ENCODE measurements at regions not wholly inside any gene's neighbourhood (a gene's known extent, or its start where the extent isn't known, plus 50 kb on each side); places are given as distances from the start of the nearest gene placed in this dataset.
A peak's percentile ranks its signal among the peaks of the same experiment; 100 is the strongest.
"Not testable (repeated sequence)": the region's sequence is repeated elsewhere in the genome, so short reads cannot be mapped to it uniquely, and the experiment has no call there.

DNA sequence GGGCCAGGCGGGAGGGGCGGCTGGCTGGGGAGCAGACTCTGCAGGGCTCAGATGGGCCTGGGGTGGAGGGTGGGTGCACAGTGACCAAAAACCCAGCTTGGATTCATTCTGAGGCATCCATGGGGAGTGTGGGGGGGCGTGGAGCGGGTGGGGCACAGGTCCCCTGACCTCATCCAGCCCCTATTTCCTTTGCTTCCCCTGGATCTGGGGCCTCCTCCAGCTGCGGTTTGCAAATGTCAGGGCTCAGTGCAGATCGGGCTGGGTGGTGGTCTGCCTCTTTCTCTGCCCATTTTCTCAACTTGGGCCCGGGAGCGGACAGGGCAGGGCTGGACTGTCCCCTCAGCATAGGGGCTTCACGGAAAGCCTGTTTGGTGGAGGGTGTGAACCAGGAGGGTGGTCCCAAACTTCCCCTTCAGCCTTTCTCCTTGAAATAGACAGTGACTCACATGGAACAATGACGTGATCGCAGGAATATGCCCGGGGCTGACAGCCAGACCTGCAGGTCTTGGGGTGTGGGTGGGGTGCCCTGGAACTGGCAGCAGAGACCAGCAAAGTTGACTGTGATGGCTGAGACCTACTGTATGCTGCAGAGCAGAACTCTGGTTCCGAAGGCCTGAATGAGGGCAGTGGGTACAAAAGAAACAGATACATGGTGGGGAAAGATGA, 72.9 kb upstream of the PODXL start:
- DNase-seq: no peak

GRCh38 chr7:131628634-131629033, 72.2 kb upstream of the PODXL start:
- no peak for DNase-seq

DNA sequence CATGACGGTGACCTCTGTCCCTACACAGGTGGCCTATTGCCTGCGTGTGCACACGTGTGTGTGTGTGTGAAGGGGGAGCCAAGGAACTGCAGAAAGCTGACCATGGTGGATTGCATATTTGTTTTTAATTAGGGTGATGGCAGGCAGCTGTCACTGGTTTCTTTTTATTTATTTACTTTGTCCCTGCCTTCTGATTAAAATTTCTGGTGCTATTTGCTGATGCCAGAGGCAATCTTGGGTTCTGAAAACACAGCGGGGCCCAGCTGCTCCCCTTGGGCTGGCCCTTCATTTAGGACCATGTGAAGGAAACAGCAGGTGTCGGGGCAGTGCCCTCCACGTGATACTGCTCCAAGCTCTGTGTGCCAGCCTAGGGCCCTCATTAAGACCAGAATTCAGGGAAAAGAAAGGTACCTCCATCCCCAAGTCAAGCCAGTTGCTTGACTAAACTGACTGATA, 71.3 kb upstream of the PODXL start:
- DNase-seq: no peak

- no peak for DNase-seq
Measured at GRCh38 chr7:131626643-131627042, 70.2 kb upstream of the PODXL start.

GRCh38 chr7:131625817-131626372, 69.5 kb upstream of the PODXL start:
- DNase-seq: peak; percentile 47

DNA sequence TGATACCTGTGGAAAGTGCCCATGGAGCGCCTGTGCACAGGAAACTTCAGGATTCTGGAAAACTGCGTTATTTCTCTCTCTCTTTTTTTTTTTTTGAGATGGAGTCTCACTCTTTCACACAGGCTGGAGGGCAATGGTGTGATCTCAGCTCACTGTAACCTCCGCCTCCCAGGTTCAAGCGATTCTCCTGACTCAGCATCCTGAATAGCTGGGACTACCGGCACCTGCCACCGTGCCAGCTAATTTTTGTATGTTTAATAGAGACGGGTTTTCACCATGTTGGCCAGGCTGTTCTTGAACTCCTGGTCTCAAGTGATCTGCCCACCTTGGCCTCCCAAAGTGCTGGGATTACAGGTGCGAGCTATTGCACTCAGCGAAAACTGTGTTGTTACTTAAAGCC, 68.9 kb upstream of the PODXL start:
- DNase-seq: not testable (repeated sequence)

DNA sequence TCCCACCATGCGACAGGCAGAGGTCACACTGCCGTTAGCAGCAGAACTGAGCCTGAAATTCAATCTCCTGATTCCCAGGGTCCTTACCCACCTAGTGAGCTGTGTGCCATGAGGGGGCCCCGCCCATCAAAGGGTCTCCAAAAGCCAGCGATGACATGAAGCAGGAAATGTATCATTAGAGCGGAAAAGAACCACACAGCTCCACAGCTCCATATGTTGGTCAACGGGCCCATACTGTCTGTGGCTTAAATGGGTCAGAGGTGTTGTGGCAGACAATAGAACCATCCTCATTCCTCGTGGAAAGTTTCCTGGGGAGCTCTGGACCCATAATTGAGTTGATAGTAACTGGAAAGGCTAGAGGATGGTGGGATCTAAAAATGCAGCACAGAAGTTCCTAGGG, 68.1 kb upstream of the PODXL start:
- no peak for DNase-seq

GRCh38 chr7:131623154-131623553, 66.7 kb upstream of the PODXL start:
- peak; percentile 35 for DNase-seq

- DNase-seq: no peak
Measured at GRCh38 chr7:131621652-131622051, 65.2 kb upstream of the PODXL start.

- DNase-seq: no peak
Measured at GRCh38 chr7:131620673-131621609, 64.5 kb upstream of the PODXL start.

- no peak for DNase-seq
Measured at GRCh38 chr7:131619336-131620305, 63.2 kb upstream of the PODXL start.

- DNase-seq: no peak
Measured at GRCh38 chr7:131618391-131618790, 62.0 kb upstream of the PODXL start.

GRCh38 chr7:131616487-131617200, 60.2 kb upstream of the PODXL start:
- DNase-seq: no peak

DNA sequence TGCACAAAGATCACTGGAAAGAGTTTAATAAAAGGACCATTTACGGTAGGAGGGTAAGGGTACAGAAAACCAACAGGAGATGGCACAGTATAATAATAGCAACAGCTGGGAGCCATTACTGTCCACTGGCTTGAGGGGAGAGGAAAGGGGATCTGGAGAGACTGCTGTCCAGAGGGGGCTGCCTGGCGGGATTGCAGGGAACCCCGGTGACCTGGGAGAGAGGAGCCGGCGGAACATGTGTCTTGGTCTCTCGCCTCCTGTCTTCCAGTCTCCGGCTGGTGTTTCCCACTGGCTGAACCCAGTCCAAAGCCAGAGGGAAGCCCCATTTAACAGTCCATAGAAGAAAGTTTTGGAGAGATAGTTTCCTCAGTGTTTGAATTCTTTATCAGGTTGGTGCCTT, 57.5 kb upstream of the PODXL start:
- DNase-seq: no peak

GRCh38 chr7:131610007-131610406, 53.6 kb upstream of the PODXL start:
- no peak for DNase-seq

DNA sequence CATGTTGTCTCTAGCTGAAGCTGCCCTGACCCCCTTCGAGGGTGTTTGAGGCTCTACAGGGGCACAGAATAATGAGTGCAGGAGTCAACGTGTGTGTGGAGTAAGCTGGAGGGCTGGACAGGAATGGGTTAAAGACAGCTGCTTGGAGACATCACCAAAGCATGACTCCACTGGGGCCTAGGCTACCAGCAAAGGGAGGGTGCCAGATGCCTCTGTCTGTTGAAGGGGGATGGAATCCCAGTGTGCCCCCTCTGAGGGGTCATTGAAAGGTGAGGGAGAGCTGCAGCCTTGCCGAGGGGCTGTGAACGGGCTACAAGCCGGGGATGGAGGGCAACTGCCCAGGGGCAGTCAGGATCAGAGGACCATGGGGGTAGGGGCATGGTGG, 51.7 kb upstream of the PODXL start:
- peak; percentile 67 for DNase-seq

GRCh38 chr7:131607291-131608115, 51.1 kb upstream of the PODXL start:
- peak; percentile 59 for DNase-seq

DNA sequence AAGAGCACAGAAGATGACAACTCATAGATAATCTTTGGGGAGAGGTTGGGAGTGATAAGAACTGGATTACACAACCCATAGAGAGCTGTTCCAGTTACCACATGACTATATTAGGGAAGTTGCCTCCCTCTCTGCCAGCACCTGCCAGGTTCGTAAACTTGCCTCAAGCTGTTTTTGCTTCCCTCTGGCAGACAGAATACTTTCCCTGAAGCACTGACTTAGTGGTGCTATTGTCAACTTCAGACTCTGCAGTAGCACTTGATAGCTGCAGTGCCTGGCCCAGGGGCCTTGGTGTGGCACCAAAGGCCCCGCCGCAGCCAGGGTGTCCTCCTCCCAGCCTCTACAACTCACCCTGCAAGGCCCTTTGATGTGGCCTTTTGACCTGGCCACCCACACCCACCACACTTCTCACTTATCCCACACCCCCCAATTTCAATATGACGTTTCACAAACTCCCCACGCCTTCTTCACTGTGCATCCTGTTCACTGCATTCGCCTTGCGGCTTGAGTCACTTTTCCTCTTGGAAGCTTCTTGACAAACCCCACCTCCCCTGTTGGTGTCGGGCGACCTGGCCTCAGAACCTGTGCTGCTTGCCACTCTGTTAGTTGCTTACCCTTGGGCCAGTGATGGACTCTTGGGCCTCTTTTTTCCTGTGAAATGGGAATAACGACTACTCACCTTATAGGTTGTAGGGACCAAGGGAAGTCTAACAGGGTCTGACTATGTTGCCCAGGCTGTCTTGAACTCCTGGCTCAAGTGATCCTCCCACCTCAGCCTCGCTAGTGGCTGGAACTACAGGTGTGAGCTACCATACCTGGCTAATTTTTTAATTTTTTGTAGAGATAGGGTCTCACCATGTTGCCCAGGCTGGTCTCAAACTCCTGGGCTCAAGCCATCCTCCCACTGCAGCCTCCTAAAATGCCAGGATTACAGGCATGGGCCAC, 50.2 kb upstream of the PODXL start:
- no peak for DNase-seq
